GM12878 (cell line): ENCODE measurements at regions not wholly inside any gene's neighbourhood (a gene's known extent, or its start where the extent isn't known, plus 50 kb on each side); places are given as distances from the start of the nearest gene placed in this dataset.

Experiments used
- ZNF274 ChIP-seq: IDR thresholded peaks from one replicate; pipeline ENCODE4 v1.8.0; 2011; ENCODE audit not compliant: insufficient read length, insufficient read depth
- TF ChIP-seq, protein P1 (sequence below), 3 experiments: IDR thresholded peaks in 2 of 3; conservative IDR thresholded peaks in 1 of 3; 2 replicates each; pipeline ENCODE4 v1.5.1; 2011; ENCODE audit warnings: low read depth in 3 of 3, low read length in 3 of 3, mild to moderate bottlenecking in 3 of 3, control low read depth in 2 of 3, moderate library complexity in 2 of 3, inconsistent platforms in 1 of 3, mixed read lengths in 1 of 3; ENCODE audit not compliant: control insufficient read depth in 2 of 3, insufficient read depth in 1 of 3; ENCODE audit errors: extremely low read depth in 1 of 3
- TF ChIP-seq, protein P2 (sequence below): fragments of 450-650 bp; formaldehyde crosslinking; IDR thresholded peaks from 2 replicates; pipeline ENCODE4 v1.4.0; 2020; ENCODE audit warnings: mild to moderate bottlenecking, moderate library complexity

- TF ChIP-seq ZNF274: no peak
- TF ChIP-seq, protein P1, sequence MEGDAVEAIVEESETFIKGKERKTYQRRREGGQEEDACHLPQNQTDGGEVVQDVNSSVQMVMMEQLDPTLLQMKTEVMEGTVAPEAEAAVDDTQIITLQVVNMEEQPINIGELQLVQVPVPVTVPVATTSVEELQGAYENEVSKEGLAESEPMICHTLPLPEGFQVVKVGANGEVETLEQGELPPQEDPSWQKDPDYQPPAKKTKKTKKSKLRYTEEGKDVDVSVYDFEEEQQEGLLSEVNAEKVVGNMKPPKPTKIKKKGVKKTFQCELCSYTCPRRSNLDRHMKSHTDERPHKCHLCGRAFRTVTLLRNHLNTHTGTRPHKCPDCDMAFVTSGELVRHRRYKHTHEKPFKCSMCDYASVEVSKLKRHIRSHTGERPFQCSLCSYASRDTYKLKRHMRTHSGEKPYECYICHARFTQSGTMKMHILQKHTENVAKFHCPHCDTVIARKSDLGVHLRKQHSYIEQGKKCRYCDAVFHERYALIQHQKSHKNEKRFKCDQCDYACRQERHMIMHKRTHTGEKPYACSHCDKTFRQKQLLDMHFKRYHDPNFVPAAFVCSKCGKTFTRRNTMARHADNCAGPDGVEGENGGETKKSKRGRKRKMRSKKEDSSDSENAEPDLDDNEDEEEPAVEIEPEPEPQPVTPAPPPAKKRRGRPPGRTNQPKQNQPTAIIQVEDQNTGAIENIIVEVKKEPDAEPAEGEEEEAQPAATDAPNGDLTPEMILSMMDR (IDR thresholded peaks at IDR 0.05 in 2 of 3, conservative IDR thresholded peaks at IDR 0.05 in 1 of 3; ENCODE audit: control insufficient read depth in 2 of 3, extremely low read depth in 1 of 3, insufficient read depth in 1 of 3, low read depth in 3 of 3, low read length in 3 of 3): no peak
- TF ChIP-seq, protein P2, sequence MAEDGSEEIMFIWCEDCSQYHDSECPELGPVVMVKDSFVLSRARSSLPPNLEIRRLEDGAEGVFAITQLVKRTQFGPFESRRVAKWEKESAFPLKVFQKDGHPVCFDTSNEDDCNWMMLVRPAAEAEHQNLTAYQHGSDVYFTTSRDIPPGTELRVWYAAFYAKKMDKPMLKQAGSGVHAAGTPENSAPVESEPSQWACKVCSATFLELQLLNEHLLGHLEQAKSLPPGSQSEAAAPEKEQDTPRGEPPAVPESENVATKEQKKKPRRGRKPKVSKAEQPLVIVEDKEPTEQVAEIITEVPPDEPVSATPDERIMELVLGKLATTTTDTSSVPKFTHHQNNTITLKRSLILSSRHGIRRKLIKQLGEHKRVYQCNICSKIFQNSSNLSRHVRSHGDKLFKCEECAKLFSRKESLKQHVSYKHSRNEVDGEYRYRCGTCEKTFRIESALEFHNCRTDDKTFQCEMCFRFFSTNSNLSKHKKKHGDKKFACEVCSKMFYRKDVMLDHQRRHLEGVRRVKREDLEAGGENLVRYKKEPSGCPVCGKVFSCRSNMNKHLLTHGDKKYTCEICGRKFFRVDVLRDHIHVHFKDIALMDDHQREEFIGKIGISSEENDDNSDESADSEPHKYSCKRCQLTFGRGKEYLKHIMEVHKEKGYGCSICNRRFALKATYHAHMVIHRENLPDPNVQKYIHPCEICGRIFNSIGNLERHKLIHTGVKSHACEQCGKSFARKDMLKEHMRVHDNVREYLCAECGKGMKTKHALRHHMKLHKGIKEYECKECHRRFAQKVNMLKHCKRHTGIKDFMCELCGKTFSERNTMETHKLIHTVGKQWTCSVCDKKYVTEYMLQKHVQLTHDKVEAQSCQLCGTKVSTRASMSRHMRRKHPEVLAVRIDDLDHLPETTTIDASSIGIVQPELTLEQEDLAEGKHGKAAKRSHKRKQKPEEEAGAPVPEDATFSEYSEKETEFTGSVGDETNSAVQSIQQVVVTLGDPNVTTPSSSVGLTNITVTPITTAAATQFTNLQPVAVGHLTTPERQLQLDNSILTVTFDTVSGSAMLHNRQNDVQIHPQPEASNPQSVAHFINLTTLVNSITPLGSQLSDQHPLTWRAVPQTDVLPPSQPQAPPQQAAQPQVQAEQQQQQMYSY (CRISPR knock-in tag): no peak
These were observed 612.9 kb upstream of the EPHA6 start for GRCh38 chr3:96201463-96201862.
